Panc1 (cell line): ENCODE measurements at regions not wholly inside any gene's neighbourhood (a gene's known extent, or its start where the extent isn't known, plus 50 kb on each side); places are given as distances from the start of the nearest gene placed in this dataset.

Experiments
- CTCF ChIP-seq: fragments of 450-650 bp; IDR thresholded peaks from 2 replicates; pipeline ENCODE4 v1.5.1; 2017; ENCODE audit warnings: mild to moderate bottlenecking
- POLR2AphosphoS5 ChIP-seq: IDR thresholded peaks from 2 replicates; pipeline ENCODE4 v1.6.1; 2012; ENCODE audit warnings: mild to moderate bottlenecking, low read depth, low read length, moderate library complexity
- REST ChIP-seq, 2 experiments: IDR thresholded peaks; 2 replicates each; pipeline ENCODE4 v1.6.1; 2011 to 2012; ENCODE audit warnings: low read depth in 2 of 2, control low read depth in 1 of 2, low read length in 1 of 2, mild to moderate bottlenecking in 1 of 2, moderate library complexity in 1 of 2; ENCODE audit not compliant: insufficient read depth in 1 of 2
- SIN3A ChIP-seq: IDR thresholded peaks from 2 replicates; pipeline ENCODE4 v1.6.1; 2012; ENCODE audit warnings: low read depth, mild to moderate bottlenecking, low read length, moderate library complexity, borderline replicate concordance; ENCODE audit not compliant: insufficient read depth

DNA sequence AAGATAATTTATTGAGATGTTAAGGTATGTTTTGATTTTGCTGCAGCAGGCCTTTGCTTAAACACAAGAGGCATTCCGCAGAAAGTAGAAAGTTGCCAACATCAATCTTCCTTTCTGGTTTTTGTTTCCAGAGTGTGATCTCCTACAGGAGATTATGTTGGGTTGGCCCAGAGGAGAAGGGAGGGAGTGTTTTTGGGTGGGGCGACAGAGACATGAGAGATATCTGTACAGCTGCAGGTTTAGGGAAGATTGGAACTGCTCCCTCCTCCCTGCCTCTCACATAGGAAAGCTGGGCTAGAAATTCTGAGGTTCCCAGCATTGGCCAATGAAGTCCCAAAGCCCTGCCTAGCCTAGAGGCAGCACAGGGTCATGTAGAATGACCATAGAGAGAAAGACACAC is 211.0 kb downstream of the CEMIP2 start:
- TF ChIP-seq CTCF (no peak), SIN3A (no peak), REST (IDR thresholded peaks at IDR 0.05; ENCODE audit: insufficient read depth in 1 of 2, low read depth in 2 of 2, low read length in 1 of 2) (no peak), POLR2AphosphoS5 (no peak)
